Mesendoderm (in vitro differentiated cells): ENCODE measurements at regions not wholly inside any gene's neighbourhood (a gene's known extent, or its start where the extent isn't known, plus 50 kb on each side); places are given as distances from the start of the nearest gene placed in this dataset.
"Not testable (repeated sequence)": the region's sequence is repeated elsewhere in the genome, so short reads cannot be mapped to it uniquely, and the experiment has no call there.

Experiments
- DNase-seq: peaks from one replicate; pipeline ENCODE4 v3.0.0; 2013
- H2AK5ac ChIP-seq: 2 replicates; pipeline ENCODE4 v1.6.1; 2013; ENCODE audit warnings: low read length, inconsistent platforms
- H2BK120ac ChIP-seq: 2 replicates; pipeline ENCODE4 v1.6.1; 2013; ENCODE audit warnings: low read depth, mild to moderate bottlenecking, low read length, moderate library complexity, mixed read lengths
- H2BK15ac ChIP-seq: replicated peaks from 2 replicates; pipeline ENCODE4 v1.6.1; 2013; ENCODE audit warnings: low read depth, mild to moderate bottlenecking, moderate library complexity
- H2BK5ac ChIP-seq: 2 replicates; pipeline ENCODE4 v1.6.1; 2013; ENCODE audit warnings: low read length, inconsistent platforms
- H3K18ac ChIP-seq: 2 replicates; pipeline ENCODE4 v1.6.1; 2013; ENCODE audit warnings: mild to moderate bottlenecking, low read length, mixed read lengths
- H3K23ac ChIP-seq: one replicate; pipeline ENCODE4 v1.6.1; 2013; ENCODE audit warnings: low read length
- H3K27ac ChIP-seq: 2 replicates; pipeline ENCODE4 v1.5.1; 2013; ENCODE audit warnings: low read depth, mild to moderate bottlenecking, inconsistent platforms, low read length, moderate library complexity
- H3K27me3 ChIP-seq: 2 replicates; pipeline ENCODE4 v1.6.1; 2013; ENCODE audit warnings: low read length, control low read depth, mild to moderate bottlenecking, inconsistent platforms; ENCODE audit not compliant: insufficient read depth, poor library complexity
- H3K36me3 ChIP-seq: 2 replicates; pipeline ENCODE4 v1.6.1; 2013; ENCODE audit warnings: low read length, inconsistent platforms; ENCODE audit not compliant: control insufficient read depth, insufficient read depth
- H3K4ac ChIP-seq: one replicate; pipeline ENCODE4 v1.6.1; 2013; ENCODE audit warnings: low read depth, mild to moderate bottlenecking, low read length, moderate library complexity
- H3K4me1 ChIP-seq: 2 replicates; pipeline ENCODE4 v1.6.1; 2013; ENCODE audit warnings: low read depth, low read length, inconsistent platforms; ENCODE audit not compliant: control insufficient read depth
- H3K4me2 ChIP-seq: 2 replicates; pipeline ENCODE4 v1.6.1; 2013; ENCODE audit warnings: low read length
- H3K4me3 ChIP-seq: 2 replicates; pipeline ENCODE4 v1.5.1; 2013; ENCODE audit warnings: mild to moderate bottlenecking, low read length
- H3K56ac ChIP-seq: one replicate; pipeline ENCODE4 v1.6.1; 2013; ENCODE audit warnings: low read length
- H3K79me1 ChIP-seq: 2 replicates; pipeline ENCODE4 v1.6.1; 2013; ENCODE audit warnings: low read length, inconsistent platforms
- H3K79me2 ChIP-seq: 2 replicates; pipeline ENCODE4 v1.6.1; 2013; ENCODE audit warnings: mild to moderate bottlenecking, low read length; ENCODE audit not compliant: control insufficient read depth, insufficient read depth
- H3K9ac ChIP-seq: 2 replicates; pipeline ENCODE4 v1.6.1; 2013; ENCODE audit warnings: low read length, inconsistent platforms
- H4K5ac ChIP-seq: one replicate; pipeline ENCODE4 v1.6.1; 2013; ENCODE audit warnings: low read length
- H4K8ac ChIP-seq: one replicate; pipeline ENCODE4 v1.6.1; 2013; ENCODE audit warnings: low read depth, mild to moderate bottlenecking, control low read depth, low read length, moderate library complexity
- WGBS: extraction: QIAGEN DNeasy Blood & Tissue Kit; methylation state at CpG from one replicate; pipeline ENCODE4 v1.1.7; 2013; ENCODE audit warnings: low lambda C conversion rate, missing lambda C conversion rate; ENCODE audit not compliant: insufficient coverage; ENCODE audit errors: extremely low coverage; 5-methylcytosine and 5-hydroxymethylcytosine counted together

DNA sequence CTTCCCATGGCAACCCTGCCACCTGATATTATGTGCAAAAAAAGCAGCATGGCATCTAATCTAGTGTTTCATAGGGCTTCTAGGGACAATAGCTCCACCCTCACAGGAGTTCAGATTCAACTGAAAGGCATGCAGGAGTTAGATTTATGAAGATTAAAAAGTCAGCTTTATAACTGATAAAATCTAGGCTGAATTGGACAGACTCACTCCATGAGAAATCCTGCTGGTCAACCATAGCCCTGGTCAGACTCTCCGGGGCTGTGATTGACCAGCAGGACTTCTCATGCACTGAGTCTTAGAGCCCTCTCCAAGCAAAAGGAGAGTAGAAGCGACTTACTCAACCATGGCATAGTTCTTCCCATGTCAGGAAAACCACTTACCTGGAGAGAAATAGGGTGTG is 345.4 kb downstream of the NEBL start:
- Histone ChIP-seq H3K4me1 (no peaks in the 10 kb centered on the region), H2BK120ac (no peak overlapping the region), H2BK15ac (no peak overlapping the region), H3K79me1 (no peaks in the 10 kb centered on the region), H4K5ac (no peak overlapping the region), H3K4ac (no peak overlapping the region), H2BK5ac (no peak overlapping the region), H3K18ac (no peak overlapping the region), H3K4me3 (no peak overlapping the region), H4K8ac (no peak overlapping the region), H3K23ac (no peak overlapping the region), H3K9ac (no peak overlapping the region), H3K27me3 (no peaks in the 10 kb centered on the region), H3K36me3 (no peaks in the 10 kb centered on the region), H3K79me2 (no peaks in the 10 kb centered on the region), H3K56ac (no peak overlapping the region), H2AK5ac (no peak overlapping the region), H3K27ac (no peak overlapping the region), H3K4me2 (no peak overlapping the region)
- no CpG with 5 or more reads among the region's 2 CpGs for WGBS
- DNase-seq, result no peak

DNA sequence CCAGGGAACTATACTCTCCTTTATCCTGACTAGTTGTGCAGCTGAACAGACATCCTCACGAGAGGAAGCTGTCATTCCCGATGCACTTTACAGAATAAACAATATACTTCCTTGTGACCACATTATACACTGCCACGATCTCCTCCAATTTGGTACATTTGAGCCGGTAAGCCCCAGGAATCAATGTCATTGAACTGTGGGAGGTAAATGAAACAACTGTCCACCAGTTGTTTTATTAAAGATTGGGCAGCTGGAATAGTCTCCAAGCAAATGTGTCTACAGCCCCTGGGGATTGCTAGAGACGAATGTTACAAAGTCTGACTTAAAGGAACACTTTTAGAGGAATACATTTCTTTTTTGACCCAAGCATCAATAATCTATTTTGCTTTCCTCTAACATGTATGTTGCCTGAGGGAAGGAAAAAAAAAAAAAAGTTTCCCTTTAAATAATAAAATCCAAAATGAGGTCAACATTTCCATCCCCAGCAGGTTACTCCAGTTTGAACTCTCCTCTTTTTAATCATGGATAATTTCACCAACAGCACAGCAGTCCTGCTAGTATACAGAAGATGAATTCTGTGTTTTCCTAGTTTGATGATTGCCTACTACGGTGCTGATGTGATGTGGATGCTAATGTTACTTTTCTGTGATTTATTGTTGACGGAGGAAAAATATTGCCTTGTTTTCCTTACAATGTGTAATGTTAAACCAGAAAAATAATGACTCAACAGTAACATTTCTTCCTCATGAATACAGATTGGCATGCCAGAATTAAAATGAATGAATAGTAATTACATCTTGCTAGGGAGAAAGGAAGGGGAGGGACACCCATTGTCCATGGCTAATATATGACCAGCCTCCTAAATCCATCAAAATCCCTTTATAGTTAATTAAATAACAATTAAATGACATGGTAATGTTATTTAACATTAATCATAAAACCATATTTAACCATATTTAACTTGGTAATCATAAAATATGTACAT is 360.9 kb downstream of the NEBL start:
- no peak overlapping the region for H3K4me3 ChIP-seq
- no peak overlapping the region for H2BK120ac ChIP-seq
- H3K23ac ChIP-seq, result no peak overlapping the region
- H3K79me1 ChIP-seq, result no peaks in the 10 kb centered on the region
- H2BK5ac ChIP-seq, result no peak overlapping the region
- no CpG with 5 or more reads among the region's 7 CpGs for WGBS
- H3K56ac ChIP-seq, result no peak overlapping the region
- DNase-seq, result no peak
- H3K27ac ChIP-seq, result no peak overlapping the region
- no peaks in the 10 kb centered on the region for H3K79me2 ChIP-seq
- H3K9ac ChIP-seq, result no peak overlapping the region
- H2BK15ac ChIP-seq, result no peak overlapping the region
- no peak overlapping the region for H4K5ac ChIP-seq
- no peaks in the 10 kb centered on the region for H3K27me3 ChIP-seq
- no peak overlapping the region for H2AK5ac ChIP-seq
- H3K4ac ChIP-seq, result no peak overlapping the region
- no peaks in the 10 kb centered on the region for H3K36me3 ChIP-seq
- H3K4me1 ChIP-seq, result no peaks in the 10 kb centered on the region
- H3K18ac ChIP-seq, result no peak overlapping the region
- H3K4me2 ChIP-seq, result no peak overlapping the region
- no peak overlapping the region for H4K8ac ChIP-seq

DNA sequence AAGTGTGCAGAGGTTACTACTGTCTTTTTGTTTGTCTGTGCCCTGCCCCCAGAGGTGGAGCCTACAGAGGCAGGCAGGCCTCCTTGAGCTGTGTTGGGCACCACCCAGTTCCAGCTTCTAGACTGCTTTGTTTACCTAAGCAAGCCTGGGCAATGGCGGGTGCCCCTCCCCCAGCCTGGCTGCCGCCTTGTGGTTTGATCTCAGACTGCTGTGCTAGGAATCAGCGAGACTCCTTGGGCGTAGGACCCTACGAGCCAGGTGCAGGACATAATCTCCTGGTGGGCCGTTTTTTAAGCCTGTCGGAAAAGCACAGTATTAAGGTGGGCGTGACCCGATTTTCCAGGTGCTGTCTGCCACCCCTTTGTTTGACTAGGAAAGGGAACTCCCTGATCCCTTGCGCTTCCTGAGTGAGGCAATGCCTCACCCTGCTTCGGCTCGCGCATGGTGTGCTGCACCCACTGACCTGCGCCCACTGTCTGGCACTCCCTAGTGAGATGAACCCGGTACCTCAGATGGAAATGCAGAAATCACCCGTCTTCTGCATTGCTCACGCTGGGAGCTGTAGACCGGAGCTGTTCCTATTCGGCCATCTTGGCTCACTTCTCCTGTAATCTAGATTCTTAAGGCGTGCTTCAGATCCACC is 365.7 kb downstream of the NEBL start:
- H3K9ac ChIP-seq, H3K4me1 ChIP-seq, H3K79me2 ChIP-seq, H3K27me3 ChIP-seq, H3K56ac ChIP-seq, H3K4ac ChIP-seq, H3K79me1 ChIP-seq, H4K5ac ChIP-seq, H3K4me3 ChIP-seq, H3K18ac ChIP-seq, H3K4me2 ChIP-seq, H2BK120ac ChIP-seq, H3K23ac ChIP-seq, H2BK5ac ChIP-seq, H2BK15ac ChIP-seq, H2AK5ac ChIP-seq, H3K36me3 ChIP-seq, H4K8ac ChIP-seq, DNase-seq, H3K27ac ChIP-seq: not testable (repeated sequence)
- WGBS, result no CpG with 5 or more reads among the region's 20 CpGs

DNA sequence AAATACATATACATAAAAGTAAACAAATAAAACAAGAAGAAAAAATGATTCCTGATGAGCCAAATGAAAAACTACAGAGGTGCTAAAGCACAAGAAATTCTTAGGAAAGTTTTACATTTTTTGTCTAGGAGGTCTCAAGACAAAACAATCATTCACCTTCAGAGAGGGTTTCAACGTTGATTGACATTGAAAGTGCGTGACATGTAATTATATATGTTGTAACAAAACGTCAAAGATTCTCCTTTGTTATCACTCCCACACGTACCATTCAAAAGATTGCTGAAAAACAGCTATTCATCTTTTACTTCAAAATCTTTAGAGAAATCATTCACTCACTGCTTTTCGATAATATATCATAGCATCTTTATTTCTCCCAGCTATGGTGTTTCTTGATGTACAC is 375.9 kb downstream of the NEBL start:
- H3K4me1 ChIP-seq, result no peaks in the 10 kb centered on the region
- no peak overlapping the region for H3K4ac ChIP-seq
- no peaks in the 10 kb centered on the region for H3K79me2 ChIP-seq
- H3K36me3 ChIP-seq, result no peaks in the 10 kb centered on the region
- DNase-seq, result no peak
- H2AK5ac ChIP-seq, result no peak overlapping the region
- no peak overlapping the region for H3K18ac ChIP-seq
- H4K5ac ChIP-seq, result no peak overlapping the region
- H3K56ac ChIP-seq, result no peak overlapping the region
- no peaks in the 10 kb centered on the region for H3K79me1 ChIP-seq
- no peak overlapping the region for H3K23ac ChIP-seq
- no peak overlapping the region for H3K9ac ChIP-seq
- no peaks in the 10 kb centered on the region for H3K27me3 ChIP-seq
- no peak overlapping the region for H3K4me2 ChIP-seq
- no peak overlapping the region for H2BK15ac ChIP-seq
- no peak overlapping the region for H2BK120ac ChIP-seq
- no peak overlapping the region for H4K8ac ChIP-seq
- no CpG with 5 or more reads among the region's 5 CpGs for WGBS
- H3K27ac ChIP-seq, result no peak overlapping the region
- no peak overlapping the region for H3K4me3 ChIP-seq
- no peak overlapping the region for H2BK5ac ChIP-seq

DNA sequence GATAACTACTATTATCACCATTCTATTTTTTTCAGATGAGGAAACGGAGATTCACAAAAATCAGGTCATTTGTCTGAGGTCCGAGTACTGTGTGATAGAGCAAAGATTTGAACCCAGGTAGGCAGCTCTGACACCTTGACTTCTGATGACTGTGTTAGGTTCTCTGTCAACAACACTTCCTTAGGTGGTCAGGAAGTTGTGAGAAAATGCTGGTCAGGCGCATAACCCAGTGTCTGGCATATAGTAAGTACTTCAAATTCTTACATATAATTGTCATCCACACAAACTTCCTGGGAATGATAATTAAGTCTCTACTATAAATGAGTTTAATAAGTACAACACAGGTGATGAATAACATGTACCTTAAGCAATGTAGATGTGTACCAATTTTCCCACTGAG is 381.5 kb downstream of the NEBL start:
- H3K56ac ChIP-seq, result no peak overlapping the region
- H2BK120ac ChIP-seq, result no peak overlapping the region
- H3K79me1 ChIP-seq, result no peaks in the 10 kb centered on the region
- no CpG with 5 or more reads among the region's 3 CpGs for WGBS
- H2AK5ac ChIP-seq, result no peak overlapping the region
- no peak for DNase-seq
- no peak overlapping the region for H3K18ac ChIP-seq
- H2BK5ac ChIP-seq, result no peak overlapping the region
- H3K79me2 ChIP-seq, result no peaks in the 10 kb centered on the region
- H3K27me3 ChIP-seq, result no peaks in the 10 kb centered on the region
- no peak overlapping the region for H2BK15ac ChIP-seq
- no peak overlapping the region for H3K4me2 ChIP-seq
- H3K36me3 ChIP-seq, result no peaks in the 10 kb centered on the region
- H4K8ac ChIP-seq, result no peak overlapping the region
- no peak overlapping the region for H3K23ac ChIP-seq
- H4K5ac ChIP-seq, result no peak overlapping the region
- H3K4ac ChIP-seq, result no peak overlapping the region
- H3K9ac ChIP-seq, result no peak overlapping the region
- no peaks in the 10 kb centered on the region for H3K4me1 ChIP-seq
- no peak overlapping the region for H3K4me3 ChIP-seq
- no peak overlapping the region for H3K27ac ChIP-seq
